Activated CD8-positive, alpha-beta memory T cell treated with anti-CD3 and anti-CD28 coated beads, Interleukin-2, amount 50 U/mL, for 48 hours (primary cell): ENCODE measurements at regions not wholly inside any gene's neighbourhood (a gene's known extent, or its start where the extent isn't known, plus 50 kb on each side); places are given as distances from the start of the nearest gene placed in this dataset.
"Not testable (repeated sequence)": the region's sequence is repeated elsewhere in the genome, so short reads cannot be mapped to it uniquely, and the experiment has no call there.

Experiments
- DNase-seq: peaks from one replicate; pipeline ENCODE4 v3.0.0-alpha.2; 2020

- no peak for DNase-seq
Measured at GRCh38 chr1:43108080-43108479, 64.0 kb downstream of the EBNA1BP2 start.

- DNase-seq, result no peak
Measured at GRCh38 chr1:43107664-43108063, 64.4 kb downstream of the EBNA1BP2 start.

DNA sequence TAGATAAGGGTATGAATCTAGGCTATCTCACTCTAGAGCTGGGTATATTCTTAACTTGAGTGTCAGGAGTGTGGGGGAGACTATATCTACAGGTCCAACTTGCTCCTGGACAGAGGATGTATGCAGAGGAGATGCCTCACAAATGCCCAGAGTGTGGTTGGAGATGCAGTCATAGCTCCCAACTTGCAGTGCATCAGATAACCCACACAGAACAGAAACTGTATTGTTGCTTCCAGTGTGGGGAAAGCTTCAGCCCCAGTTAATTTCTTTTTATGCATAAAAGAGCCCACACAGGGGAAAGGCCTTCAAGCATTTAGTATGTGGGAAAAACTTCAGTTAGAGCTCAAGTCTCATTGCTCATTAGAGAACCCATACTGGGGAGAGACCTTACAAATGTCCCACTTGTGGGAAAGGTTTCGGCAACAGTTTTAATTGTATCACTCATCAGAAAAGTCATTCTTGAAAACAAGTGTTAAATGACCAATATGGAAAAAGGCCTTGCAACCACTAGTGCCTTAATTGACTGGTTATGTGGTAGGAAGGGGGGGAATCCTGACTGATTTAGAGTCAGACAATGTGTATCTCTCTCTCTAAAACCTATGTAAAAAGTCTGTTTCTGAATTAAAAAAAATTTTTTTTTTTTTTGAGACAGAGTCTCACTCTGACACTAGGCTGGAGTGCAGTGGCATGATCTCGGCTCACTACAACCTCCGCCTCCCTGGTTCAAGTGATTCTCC is 67.9 kb downstream of the EBNA1BP2 start:
- no peak for DNase-seq

- no peak for DNase-seq
Measured at GRCh38 chr1:43101061-43101460, 71.0 kb downstream of the EBNA1BP2 start.

GRCh38 chr1:43098200-43098599 is 73.9 kb downstream of the EBNA1BP2 start:
- no peak for DNase-seq

- not testable (repeated sequence) for DNase-seq
Measured at GRCh38 chr1:43096528-43096927, 75.6 kb downstream of the EBNA1BP2 start.

DNA sequence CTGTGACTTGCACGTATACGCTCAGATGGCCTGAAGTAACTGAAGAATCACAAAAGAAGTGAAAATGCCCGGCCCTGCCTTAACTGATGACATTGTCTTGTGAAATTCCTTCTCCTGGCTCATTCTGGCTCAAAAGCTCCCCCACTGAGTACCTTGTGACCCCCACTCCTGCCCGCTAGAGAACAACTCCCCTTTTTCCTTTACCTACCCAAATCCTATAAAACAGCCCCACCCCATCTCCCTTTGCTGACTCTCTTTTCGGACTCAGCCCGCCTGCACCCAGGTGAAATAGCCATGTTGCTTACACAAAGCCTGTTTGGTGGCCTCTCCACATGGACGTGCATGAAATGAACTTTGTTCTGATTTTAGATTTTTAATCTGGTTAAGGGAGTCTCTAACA is 81.3 kb downstream of the EBNA1BP2 start:
- not testable (repeated sequence) for DNase-seq

DNA sequence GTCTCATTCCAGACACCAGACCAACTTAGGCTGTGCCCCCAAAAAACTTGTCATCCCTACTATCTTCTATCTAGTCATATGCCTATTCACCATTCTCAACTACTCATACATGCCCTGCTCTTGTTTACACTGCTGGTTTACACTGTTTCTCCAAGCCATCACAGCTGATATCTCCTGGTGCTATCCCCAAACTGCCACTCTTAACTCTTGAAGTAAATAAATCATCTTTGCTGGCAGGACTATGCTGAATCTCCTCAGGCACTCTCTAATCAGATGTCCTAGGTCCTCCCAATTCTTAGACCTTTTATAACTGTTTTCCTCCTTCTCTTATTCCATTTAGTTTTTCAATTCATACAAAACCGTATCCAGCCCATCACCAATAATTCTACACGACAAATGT is 81.9 kb downstream of the EBNA1BP2 start:
- not testable (repeated sequence) for DNase-seq

- DNase-seq, result no peak
Measured at GRCh38 chr1:43083375-43083891, 88.7 kb downstream of the EBNA1BP2 start.

DNA sequence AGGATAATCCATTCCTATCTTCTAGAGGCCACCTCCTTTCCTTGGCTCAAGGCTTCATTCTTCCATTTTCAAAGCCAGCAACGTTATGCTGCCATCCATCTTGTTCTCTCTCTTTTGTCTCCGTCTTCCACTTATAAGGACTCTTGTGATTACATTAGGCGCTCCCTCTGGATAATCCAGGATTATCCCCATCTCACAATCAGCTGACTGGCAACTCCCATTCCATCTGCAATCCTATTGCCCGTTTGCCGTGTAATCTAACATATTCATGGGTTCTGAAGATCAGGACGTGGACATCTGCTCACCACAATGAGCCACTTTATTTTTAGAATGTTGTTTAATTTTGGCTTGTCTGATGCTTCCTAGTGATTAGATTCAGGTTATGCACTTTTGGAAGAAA is 89.3 kb downstream of the EBNA1BP2 start:
- no peak for DNase-seq

DNA sequence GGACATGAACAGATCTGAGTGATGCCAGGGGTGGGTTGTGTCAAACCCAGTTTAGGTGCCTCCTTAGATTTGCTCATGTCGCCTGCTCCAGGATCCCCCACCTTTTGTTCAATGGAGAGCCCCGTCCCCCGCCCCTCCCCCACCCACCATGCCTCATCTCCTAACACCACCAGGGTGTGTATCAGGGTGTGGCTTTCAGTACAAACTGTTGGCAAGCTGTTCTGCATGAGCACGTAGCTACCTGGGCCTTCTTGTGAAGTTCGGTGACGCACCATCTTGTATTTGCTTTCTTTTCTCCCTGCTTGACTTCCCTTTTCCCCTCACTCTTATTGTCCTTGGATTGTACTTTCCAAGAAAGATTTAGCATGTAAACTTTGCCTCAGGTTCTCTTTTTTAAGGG is 94.8 kb downstream of the EBNA1BP2 start:
- DNase-seq, result no peak

GRCh38 chr1:43074709-43075108 is 97.4 kb downstream of the EBNA1BP2 start:
- no peak for DNase-seq

- DNase-seq, result no peak
Measured at GRCh38 chr1:43074244-43074643, 97.8 kb downstream of the EBNA1BP2 start.

DNA sequence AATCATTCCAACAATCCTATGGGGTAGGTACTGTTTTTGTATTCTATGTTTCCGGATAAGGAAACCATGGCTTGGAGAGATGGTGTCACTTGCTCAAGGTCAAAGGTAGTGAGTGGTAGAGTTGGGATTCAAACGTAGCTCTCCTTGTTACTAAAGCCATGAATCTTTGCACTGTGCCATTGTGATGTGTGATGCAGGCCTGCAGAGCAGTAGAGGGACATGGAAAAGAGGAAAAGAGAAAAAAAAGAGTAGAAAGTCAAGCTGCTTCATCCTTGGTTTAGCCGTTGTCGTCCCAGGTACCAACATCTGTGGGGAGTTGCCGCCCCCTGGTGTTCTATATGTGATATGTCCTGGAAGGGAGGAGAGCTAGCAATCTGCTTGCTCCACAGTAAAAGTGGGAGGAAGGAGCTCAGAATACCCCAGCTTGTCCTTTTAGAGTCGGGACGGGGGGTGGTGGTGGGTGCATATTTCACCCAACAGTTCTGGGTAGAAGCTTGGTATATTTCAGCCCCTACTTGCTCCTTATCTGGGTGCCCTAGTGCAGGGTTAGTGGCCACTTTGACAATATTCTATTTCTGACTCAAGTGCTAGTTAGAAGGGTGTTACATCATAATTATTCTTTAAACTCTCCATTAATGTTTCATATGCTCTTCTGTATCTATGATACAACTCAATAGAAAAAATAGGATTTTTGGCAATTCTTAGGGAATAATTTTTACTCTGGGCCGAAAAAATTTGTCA is 98.4 kb downstream of the EBNA1BP2 start:
- peak; percentile 79 for DNase-seq

DNA sequence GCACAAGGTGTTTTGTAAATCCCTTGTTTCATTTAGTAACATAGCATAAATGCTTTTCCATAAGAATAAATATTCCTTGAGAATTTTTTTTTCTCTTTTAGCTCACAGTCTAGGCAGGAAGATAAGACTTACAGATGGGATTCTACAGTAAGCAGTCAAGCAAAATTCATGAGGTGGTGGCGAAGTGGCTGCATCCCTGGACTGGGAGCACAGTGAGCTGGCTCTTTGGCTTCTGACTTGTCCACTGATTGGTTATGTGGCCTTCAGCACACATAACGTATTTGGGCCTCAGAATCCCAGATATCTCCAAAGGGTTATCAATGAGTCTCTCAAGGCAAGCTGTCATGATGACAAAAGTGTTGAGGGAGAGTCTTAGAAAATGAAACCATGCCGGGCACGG is 99.8 kb downstream of the EBNA1BP2 start:
- no peak for DNase-seq

DNA sequence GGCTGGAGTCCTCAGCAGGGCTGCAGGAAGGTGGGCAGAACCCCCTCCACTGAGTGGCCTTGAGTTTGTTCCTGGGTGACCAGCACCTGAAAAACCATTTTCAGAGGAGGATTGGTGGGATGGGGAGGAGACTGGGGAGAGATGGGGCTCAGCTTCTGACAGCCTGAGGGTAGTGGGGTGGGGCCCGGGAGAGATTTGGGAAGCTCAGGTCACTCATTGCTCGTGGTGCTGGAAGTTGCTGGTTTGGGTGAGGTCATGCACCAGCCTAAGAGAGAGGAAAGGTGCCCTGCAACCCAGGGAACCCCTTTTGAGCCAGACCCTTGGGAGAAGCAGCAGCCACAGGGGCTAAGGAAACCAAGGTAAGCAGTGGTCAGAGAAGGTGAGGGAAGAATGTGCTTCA is 100.8 kb downstream of the EBNA1BP2 start:
- no peak for DNase-seq

GRCh38 chr1:43069461-43070050 is 102.5 kb downstream of the EBNA1BP2 start:
- DNase-seq, result no peak

- DNase-seq, result no peak
Measured at GRCh38 chr1:43068911-43069310, 103.2 kb downstream of the EBNA1BP2 start.

- no peak for DNase-seq
Measured at GRCh38 chr1:43067977-43068751, 103.9 kb downstream of the EBNA1BP2 start.

- DNase-seq, result no peak
Measured at GRCh38 chr1:43067233-43067745, 104.8 kb downstream of the EBNA1BP2 start.

DNA sequence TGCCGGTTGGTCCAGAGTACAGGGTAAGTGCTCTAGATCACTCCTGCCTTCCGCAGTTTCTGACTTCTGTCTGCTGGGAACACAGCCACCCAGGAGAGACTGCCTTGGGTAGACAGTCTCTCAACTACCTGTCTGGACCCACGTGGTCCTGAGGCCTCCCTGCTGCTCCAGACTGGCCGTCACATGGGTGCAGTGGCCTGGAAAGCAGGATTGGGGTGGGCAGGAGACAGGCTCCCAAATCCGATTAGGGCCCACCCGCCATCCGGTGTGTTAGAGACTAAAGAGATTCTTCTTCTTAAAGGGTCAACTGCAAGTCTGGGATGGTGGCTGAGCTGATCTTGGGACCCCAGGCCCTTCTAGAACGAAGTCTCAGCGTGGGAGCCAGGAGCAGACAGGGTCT is 105.5 kb downstream of the EBNA1BP2 start:
- DNase-seq, result no peak

DNA sequence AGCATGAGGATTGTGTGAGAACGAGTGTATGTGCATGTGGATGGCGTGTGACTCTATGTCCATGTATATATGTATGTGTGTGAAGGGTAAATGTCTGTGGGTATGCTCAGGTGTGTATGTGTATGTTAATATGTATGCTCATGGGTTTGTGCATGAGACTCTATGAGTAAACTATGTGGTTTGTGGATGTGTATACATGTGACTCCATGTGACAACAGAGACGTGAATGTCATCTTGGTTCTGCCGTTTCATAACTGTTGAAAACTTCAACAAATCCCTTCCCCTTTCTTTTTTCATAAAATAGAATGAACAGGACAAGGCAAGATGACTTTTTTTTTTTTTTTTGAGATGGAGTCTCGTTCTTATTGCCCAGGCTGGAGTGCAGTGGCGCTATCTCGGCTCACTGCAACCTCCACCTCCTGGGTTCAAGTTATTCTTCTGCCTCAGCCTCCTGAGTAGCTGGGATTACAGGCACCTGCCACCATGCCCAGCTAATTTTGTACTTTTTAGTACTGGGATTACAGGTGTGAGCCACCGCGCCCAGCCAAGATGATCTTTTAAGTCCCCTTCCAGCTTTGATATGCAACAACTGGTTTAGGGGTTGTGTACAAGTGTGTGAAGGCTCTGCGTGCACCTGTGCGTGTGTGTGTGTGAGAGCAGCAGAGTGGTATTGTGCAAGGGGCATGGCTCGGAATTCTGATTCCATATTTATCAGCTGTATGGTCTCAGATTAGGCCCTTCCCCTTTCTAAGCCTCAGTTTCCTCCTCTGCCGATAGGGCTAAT is 106.3 kb downstream of the EBNA1BP2 start:
- DNase-seq, result no peak
